ENCODE measurements at regions not wholly inside any gene's neighbourhood (a gene's known extent, or its start where the extent isn't known, plus 50 kb on each side); places are given as distances from the start of the nearest gene placed in this dataset.

DNA sequence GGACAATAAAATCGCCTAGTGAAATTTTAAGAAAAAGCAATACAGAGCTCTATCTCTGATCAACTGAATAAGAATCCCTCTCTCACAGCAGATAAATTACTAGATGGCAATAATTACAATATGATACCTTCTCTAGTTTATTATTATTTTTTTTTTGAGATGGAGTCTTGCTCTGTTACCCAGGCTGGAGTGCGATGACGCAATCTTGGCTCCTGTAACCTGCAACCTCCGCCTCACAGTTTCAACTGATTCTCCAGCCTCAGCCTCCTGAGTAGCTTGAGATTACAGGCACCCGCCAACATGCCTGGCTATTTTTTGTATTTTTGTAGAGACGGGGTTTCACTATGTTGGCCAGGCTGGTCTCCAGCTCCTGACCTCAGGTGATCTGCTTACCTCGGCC is 129.3 kb upstream of the PTCHD4 start:
- no peak overlapping the region for H3K4me3 ChIP-seq
- no peak overlapping the region for H3K27ac ChIP-seq

DNA sequence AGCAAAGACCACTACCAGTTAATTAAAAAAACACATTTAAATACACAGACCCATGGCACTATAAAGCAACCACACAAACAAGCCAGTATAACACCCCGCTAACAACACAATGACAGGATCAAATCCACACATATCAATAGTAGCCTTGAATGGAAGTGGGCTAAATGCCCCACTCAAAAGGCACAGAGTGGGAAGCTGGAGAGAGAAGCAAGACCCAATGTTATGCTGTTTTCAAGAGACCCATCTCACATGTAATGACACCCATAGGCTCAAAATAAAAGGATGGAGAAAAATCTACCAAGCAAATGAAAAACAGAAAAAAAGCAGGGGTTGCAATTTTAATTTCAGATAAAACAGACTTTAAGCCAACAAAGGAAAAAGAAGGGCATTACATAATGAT is 125.4 kb upstream of the PTCHD4 start:
- Histone ChIP-seq H3K27ac (no peak overlapping the region), H3K4me3 (no peak overlapping the region)

DNA sequence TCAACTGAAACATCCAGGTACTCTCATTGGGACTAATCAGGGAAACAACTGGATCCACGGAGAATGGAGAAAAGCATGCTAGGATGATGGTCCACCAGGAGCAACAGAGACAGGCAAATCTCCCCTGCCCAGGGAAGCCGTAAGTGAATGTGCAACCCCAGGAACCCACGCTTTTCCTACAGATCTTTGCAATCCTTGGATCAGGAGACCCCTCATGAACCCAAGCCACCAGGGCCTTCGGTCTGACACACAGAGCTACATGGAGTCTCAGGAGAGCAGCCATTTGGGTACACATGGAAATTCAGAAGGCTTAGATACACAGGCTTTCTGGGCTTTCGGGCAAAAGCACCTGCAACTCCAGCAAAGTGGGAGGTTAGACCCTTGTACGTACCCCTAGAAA is 122.1 kb upstream of the PTCHD4 start:
- Histone ChIP-seq H3K27ac (no peak overlapping the region), H3K4me3 (no peak overlapping the region)

DNA sequence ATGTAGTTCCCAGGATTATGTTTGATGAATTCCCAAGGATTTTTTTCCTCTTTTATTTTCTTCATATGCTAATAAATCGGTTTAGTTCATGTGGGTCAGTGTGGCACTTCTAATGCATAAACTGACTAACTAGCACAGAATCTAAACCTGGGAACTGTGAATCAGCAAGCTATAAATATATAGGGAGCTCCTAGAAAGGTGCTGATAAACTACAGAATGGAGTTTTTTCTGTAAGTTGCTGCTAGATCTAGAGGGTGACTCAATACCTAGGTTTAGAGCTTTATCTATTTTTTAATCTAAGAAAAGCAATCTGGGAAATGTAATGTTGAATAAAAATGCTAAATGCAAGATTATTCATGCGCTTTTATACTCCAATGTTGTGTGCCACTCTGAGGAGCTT is 118.8 kb upstream of the PTCHD4 start:
- Histone ChIP-seq H3K4me3 (no peak overlapping the region), H3K27ac (no peak overlapping the region)

DNA sequence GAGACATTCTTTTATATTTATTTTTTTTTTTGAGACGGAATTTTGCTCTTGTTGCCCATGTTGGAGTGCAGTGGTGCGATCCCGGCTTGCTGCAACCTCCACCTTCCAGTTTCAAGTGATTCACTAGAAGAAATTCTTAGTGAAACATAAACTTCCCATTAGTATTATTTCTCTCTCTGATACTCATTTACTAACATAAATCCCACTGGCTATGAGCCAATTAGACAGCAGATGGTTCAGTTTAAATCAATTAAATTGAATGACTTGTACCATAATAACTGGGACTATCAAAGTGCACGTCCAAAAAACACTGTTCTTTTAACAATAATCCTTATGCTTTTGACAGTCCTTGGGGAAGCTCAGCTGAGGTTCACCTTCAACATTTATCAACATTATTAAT is 111.2 kb upstream of the PTCHD4 start:
- Histone ChIP-seq H3K4me3 (no peak overlapping the region), H3K27ac (no peak overlapping the region)

DNA sequence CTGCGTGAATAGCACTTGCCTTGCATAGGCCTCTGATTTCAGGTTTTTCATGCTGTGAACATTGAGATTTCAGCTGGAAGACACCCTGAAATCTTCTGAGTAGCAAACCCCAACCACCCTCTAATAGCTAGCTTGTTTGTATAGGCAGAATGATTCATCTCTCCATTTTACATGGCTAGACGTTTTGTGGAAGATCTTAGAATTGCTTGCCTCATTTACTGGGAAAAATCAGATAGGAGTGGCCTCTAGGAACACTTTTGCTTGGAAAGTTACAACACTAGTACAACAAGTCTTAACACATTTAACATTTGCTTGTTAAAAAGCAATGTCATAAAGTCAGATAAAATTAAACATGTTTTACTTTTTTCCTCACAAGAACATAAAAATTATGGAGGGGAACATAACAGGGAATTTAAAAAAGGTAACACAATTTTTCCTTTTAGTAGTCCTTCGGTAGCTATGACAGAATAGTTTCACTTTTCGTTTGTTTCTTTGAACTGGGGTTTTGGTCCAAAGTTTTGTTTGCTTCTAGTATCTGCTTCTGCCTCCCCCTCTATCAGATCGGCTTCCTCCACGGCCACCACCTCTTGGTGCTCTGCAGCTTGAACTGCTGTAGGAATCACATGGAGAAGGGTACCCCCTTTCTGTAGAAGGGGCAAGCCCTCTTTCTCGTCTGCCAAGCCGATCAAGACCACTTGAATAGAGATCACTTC is 102.2 kb upstream of the PTCHD4 start:
- H3K4me3 ChIP-seq, result no peak overlapping the region
- H3K27ac ChIP-seq, result no peak overlapping the region

DNA sequence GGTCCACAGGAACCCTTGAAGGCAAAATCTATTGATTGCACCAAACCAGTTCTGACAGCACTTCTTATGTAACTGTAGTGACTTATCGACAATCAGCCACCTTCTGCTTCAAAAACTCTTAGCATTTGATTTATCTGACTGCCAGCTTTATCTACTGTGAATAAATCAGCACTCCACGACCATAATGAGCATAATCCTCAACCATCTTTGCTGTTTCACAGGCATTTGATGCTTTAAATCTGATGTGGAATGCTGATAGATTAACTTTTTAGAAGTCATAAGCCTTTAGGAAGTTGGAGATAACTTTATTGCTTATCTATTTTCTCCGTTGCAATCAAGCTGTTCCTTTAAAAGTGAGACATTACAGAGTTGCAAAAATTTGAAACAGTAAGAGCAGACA is 101.5 kb upstream of the PTCHD4 start:
- Histone ChIP-seq H3K4me3 (no peak overlapping the region), H3K27ac (no peak overlapping the region)

DNA sequence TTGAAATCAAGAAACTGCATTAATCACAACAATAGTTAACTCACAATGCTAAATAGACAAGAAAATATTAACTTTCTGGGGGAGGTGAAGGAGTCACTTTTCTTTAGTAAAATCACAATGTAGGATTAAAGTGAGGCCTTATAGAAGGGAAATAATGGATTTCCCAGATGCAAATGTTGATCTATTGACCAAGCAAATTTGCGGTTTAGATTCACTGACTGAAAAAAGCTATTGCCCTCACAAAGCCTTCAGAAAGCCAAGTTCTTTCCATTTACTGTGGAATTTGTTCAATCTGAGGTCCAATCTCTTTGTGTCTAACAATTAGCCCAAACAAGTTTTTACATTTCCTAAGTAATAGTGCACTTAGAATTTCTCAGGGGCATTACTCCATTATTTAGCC is 95.1 kb upstream of the PTCHD4 start:
- H3K27ac ChIP-seq, result no peak overlapping the region
- H3K4me3 ChIP-seq, result no peak overlapping the region

DNA sequence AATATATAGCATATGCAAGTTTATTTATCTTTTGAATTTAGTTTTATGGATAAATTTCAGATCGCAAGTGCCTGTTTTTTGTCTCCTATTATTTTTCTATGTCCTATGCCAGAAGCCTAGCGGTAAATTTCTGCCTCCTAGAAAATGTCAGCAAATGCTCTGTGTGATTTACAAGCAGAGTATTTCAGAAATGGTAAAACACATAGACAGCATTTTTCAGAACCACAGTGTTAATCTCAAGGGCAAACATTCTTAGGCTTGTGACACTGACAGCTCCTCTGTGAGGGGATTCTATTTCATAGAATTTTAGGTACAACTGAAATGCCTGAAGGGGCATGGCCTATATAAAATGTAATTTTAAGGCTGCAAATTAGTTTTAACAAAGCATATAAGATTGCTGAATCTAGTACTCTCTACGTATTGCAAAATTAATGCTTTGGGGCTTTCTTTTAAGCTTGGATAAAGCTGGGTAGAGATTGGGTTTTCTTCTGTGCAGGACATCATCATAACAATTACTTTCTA is 89.9 kb upstream of the PTCHD4 start:
- Histone ChIP-seq H3K4me3 (no peak overlapping the region), H3K27ac (no peak overlapping the region)

DNA sequence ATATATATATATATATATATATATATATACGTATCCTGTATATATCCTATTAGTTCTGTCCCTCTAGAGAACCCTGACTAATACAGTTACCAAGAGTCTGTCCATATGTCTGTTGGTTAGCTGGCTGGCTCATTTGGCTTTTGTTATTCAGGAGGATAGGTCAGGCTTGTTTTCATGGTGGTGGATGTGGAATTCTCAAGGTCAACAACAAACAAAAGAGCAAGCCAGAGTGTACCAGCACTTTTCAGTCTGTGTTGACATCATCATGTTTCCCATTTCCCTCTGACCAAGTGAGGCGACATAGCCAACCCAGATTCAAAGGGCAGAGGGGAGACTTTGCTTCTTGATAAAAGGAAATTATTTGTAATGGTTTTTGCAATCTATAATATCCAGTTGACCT is 88.5 kb upstream of the PTCHD4 start:
- Histone ChIP-seq H3K4me3 (no peak overlapping the region), H3K27ac (no peak overlapping the region)

DNA sequence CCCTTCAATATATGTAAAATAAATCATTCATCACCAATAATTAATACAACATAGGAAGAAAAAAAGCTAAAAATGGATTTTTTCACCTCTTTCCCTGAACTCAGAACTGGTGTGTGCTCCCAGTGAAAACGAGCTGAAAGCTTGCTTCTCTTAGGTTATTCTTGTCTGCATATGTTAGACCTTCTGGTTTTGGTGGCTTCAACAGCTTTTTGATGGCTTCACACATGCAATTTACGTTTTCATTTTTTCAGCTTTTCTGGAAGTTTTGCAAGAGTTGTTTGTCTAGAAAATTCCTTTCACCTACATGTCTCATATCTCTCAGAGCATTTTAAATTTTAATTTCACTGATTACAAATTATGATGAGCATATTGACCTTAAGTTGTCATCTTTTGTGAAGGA is 86.9 kb upstream of the PTCHD4 start:
- H3K4me3 ChIP-seq, result no peak overlapping the region

DNA sequence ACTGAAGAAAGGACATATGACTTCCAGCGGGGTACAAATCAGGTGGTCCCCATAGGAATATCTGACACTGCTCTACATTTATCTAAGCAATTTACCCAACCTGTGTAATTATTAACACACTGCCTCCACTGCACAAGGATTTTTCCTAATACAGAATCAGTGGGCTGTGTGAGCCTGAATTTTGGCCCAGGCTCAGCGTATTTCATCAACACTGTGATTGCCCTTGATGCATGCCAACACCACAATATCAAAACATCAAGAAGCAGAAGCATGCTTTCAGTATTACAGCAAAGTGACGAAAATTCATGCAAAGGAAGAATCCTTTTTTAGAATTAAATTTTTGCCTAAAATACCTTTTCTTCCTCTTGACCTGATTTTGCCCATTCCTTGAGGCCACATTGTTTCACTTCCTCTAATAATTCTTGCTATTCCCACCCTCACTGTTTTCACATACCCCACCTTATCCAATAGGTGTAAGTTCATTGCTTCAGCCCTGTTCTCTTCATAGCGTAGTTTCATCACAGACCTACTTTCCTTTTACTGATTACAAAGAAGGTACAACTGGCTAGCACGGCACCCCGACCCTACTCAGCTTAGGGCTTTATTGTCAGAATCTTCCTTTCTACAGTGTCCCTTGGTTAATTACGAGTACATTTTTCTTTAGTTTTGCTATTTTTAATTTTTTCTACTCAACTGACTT is 83.7 kb upstream of the PTCHD4 start:
- H3K27ac ChIP-seq, result no peak overlapping the region
- no peak overlapping the region for H3K4me3 ChIP-seq

More for the DNA sequence above, 86.9 kb upstream of the PTCHD4 start:
- no peak overlapping the region for H3K27ac ChIP-seq

DNA sequence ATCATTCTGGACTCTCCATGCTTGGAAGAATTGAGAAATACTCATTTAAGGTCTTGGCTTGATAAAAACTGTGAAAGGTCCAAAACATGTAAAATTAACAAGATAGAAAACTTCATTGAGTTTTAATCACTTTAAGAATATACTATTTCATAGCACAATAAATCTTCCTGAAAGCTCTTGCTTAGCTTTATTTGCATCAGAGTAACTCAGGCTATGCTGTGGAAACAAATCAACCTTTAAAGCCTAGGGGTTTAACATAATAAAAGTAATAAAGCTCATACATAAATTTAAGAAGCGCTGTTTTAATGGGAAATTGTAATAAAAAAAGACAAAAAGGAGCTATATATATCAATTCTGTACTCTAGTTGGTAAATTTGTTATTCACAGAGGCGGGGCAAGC is 77.2 kb upstream of the PTCHD4 start:
- no peak overlapping the region for H3K4me3 ChIP-seq
- no peak overlapping the region for H3K27ac ChIP-seq

DNA sequence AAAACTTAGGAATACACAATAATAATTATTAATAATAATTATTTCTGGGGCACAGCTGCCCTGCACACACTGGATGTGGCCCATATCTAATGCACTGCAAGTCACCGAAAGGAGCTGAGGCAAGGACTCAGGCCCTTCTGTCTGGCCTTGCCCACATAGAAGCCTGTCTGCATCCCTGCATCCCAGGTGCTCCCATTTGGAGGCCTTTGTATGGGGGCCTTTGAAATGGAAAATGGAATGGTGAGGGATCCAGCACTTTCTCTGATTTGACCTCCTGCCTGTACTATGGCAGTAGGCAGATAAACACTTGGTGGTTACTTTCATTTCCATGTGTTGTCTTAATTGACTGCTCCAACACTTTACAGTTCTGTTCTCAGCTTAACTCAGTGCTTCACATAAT is 75.7 kb upstream of the PTCHD4 start:
- Histone ChIP-seq H3K4me3 (no peak overlapping the region), H3K27ac (no peak overlapping the region)

DNA sequence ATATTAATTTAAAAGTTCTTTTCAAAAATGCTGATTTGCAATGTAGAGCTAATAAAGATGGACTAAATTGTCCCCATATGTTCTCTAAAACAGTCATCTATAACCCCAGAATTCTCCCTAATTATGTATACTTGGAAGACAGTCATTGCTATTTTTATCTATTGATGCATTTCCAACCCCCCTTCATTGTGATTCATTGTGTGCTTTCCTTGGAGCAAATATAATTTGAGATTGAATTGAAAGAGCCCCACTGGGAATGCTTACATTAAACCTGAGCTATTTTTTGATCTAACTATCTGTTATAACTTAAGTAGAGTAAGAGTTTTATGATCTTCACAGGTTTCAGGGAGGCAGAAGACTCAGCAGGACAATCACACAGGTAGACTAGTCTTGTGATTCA is 73.7 kb upstream of the PTCHD4 start:
- no peak overlapping the region for H3K4me3 ChIP-seq
- no peak overlapping the region for H3K27ac ChIP-seq

DNA sequence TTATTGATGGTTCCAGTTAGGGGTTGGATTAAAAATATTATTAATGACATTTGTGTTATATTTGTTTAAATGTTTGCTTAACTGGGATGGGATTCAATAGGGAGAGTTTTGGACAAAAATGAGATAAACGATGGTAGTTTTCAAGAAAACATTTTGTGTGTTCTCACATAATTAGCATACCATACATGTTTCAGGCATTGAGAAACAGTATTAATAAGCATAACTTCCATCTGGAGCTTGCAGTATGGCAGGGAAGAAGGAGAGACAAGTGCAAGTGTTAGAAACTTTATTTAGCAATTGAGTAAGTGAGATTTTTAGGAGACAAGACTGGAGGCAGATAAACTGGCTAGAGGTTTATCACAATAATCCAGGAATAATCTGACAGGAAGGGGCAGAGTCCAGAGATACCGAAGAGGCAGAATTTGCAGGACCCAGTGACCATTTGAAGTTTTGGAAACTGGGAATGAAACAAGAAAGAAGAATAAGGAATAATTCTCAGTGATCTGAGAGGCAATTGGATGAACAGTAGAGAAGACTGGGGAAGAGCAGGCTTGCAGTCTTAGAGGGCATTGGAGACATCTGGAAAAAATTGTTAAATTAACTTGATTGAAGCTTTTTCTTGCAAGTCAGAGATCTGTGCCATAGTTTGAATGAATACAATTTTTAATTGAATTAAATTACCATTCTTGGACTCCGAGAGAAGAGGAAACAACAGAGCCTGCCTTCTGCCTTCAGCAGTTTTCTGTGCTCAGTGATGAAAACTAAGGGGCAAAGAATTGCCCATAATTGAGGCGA is 73.0 kb upstream of the PTCHD4 start:
- H3K4me3 ChIP-seq, result no peak overlapping the region
- no peak overlapping the region for H3K27ac ChIP-seq

DNA sequence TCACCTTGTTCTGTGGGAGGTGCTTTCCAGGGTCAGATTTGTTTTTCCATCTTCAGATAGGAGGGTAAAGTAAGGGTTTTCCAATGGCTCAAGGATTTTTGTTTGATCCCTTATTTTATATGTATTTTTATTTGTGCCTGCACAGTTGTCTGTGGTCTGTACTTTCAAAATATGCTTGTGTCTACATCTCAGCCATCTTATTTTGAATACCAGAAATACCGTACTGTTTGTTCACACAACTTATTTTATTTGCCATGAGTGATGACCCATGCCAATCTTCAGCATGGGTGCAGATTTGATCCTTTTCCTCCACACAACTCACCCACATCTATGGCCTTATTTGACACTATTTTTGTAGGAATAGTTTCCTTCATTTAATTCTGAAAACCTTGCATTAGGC is 72.2 kb upstream of the PTCHD4 start:
- H3K4me3 ChIP-seq, result no peak overlapping the region
- H3K27ac ChIP-seq, result no peak overlapping the region

DNA sequence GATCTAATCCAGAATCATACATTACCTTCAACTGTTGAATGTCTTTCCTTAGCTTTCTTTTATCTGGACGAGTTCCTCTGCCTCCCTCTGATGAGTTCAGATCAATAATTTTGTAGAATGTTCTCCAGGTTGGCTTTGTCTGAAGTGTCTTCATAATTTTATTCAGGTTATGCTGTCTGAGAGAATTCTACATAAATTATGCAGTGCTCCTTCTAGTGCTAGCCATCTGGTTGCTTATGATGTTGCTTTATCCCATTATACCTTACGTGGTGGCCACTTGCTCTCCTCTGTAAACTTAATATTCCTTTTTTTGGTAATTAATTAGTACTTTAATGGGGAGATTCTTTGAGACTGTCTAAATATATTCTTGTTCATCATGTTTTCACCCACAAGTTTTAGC is 67.7 kb upstream of the PTCHD4 start:
- no peak overlapping the region for H3K27ac ChIP-seq

DNA sequence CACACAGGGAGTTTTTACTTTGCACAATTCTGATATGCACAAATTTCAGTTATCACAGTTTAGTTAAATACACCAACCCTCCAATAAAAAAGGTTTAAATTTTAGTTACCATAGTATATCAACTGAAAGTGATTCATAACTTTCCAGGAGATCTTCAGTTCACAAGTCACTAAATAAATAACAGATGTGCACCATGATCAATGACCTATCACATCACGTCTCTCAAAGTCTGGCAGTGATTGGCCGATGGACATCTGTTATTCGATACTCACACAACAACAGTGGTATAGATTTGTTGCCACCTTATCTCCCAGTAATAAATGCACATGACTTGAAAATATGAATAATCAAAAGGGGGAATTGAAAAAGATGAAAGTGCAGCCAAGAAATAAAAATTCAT is 66.8 kb upstream of the PTCHD4 start:
- Histone ChIP-seq H3K4me3 (no peak overlapping the region), H3K27ac (no peak overlapping the region)

More for the DNA sequence above, 67.7 kb upstream of the PTCHD4 start:
- H3K4me3 ChIP-seq, result no peak overlapping the region

DNA sequence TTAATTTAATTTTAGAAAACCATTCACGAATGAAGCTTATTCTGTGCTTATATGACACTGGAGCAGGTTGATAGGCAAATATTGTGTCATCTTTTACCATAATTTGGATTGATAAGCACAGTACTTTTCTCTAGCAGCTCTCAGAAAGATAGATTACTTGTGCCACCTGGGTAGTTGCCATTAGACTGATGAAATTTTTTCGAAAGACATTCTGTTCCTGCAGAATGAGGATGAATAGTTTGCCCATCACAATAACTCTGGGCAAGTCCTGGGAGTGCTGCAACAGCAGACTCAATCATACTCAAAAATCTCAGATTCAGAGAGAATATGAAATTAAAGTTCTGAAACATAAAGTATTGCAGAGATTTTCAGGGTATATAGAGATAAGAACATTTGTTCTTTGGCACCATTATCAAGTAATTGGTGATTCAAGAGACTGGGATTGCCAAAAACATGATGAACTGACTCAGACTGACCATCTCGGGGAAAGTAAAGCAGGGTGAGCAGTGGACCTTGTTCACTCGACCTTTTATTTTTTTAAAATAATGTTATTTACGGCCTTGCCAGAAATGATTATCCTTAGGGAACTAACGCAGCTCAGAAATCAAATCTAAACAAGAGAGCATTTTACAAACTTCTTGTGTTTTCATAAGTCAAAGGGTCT is 65.8 kb upstream of the PTCHD4 start:
- no peak overlapping the region for H3K4me3 ChIP-seq
- no peak overlapping the region for H3K27ac ChIP-seq

All from skin epidermis (tissue), 12 donors.